Left lung (tissue), 4 donors: ENCODE measurements at regions not wholly inside any gene's neighbourhood (a gene's known extent, or its start where the extent isn't known, plus 50 kb on each side); places are given as distances from the start of the nearest gene placed in this dataset.

Source experiments
- ATAC-seq: fragments of 200-7000 bp; cut with Tn5 transposase; one replicate; pipeline ENCODE4 v1.9.1; 2020; ENCODE audit warnings: moderate library complexity
- DNase-seq, 4 donors: peaks; one replicate each; pipeline ENCODE4 v3.0.0-alpha.2; 2013 to 2020
- H3K27ac ChIP-seq, 2 donors: fragments of 200-600 bp; sonication (generic) in 1 of 2; one replicate each; pipeline versions ENCODE4 v1.5.0 to v1.8.0; 2020 to 2021
- H3K27me3 ChIP-seq, 2 donors: fragments of 200-600 bp; sonication (generic) in 1 of 2; one replicate each; pipeline versions ENCODE4 v1.5.0 to v1.8.0; 2020 to 2021
- H3K36me3 ChIP-seq, 2 donors: fragments of 200-600 bp; sonication (generic) in 1 of 2; one replicate each; pipeline versions ENCODE4 v1.5.0 to v1.8.0; 2020 to 2021
- H3K4me1 ChIP-seq, 2 donors: fragments of 200-600 bp; one replicate each; pipeline ENCODE4 v1.8.0; 2021
- H3K4me3 ChIP-seq, 2 donors: fragments of 200-600 bp; sonication (generic) in 1 of 2; one replicate each; pipeline versions ENCODE4 v1.5.0 to v1.8.0; 2020 to 2021; ENCODE audit warnings: mild to moderate bottlenecking in 1 of 2
- H3K9me3 ChIP-seq, 2 donors: fragments of 200-600 bp; sonication (generic) in 1 of 2; one replicate each; pipeline versions ENCODE4 v1.5.0 to v1.8.0; 2020 to 2021
- intact Hi-C, 2 donors: fragments of 100-400 bp; cut with DNase I; formaldehyde crosslinking; loops; one replicate each; pipeline versions ENCODE4 v1.11.2 to v1.14.2; 2022
- TF ChIP-seq, protein P1 (sequence below), 2 donors: fragments of 200-600 bp; sonication (generic) in 1 of 2; IDR thresholded peaks; one replicate each; pipeline versions ENCODE4 v1.5.0 to v1.8.0; 2021; ENCODE audit warnings: antibody characterized with exemption in 2 of 2
- donor health status: DM: no; HTN: yes; CAD: no.
- donor health status: DM: no; HTN: no; CAD: no.

GRCh38 chr10:120666308-120666707, 184.9 kb upstream of the WDR11 start:
- intact Hi-C loops = no loop called here
- DNase-seq = no peak

DNA sequence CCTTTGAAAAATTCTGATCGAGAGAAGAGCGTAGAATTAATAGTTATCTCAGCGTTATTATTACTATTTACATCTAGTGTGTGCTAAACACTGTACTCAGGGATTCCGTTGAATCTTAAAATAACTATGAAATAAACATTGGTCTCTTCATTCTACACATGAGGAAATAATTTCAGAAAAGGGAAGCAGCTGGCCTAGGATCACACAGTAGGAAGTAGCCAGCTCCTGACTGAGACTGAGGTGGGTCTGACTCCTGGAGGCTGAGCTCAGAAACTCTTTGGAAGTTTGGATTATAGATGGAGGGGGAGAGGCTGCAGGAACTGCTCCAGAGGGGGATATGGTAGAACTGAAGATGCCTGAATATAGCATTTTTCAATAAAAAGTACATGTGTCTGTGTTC, 183.9 kb upstream of the WDR11 start:
- Histone ChIP-seq H3K4me1 (no peaks in the 10 kb centered on the region), H3K9me3 (no peaks in the 10 kb centered on the region), H3K27me3 (no peaks in the 10 kb centered on the region), H3K36me3 (no peaks in the 10 kb centered on the region), H3K4me3 (no peak overlapping the region), H3K27ac (no peak overlapping the region)
- no peak for ATAC-seq
- DNase-seq = no peak
- intact Hi-C loops = no loop called here
- TF ChIP-seq, protein P1, sequence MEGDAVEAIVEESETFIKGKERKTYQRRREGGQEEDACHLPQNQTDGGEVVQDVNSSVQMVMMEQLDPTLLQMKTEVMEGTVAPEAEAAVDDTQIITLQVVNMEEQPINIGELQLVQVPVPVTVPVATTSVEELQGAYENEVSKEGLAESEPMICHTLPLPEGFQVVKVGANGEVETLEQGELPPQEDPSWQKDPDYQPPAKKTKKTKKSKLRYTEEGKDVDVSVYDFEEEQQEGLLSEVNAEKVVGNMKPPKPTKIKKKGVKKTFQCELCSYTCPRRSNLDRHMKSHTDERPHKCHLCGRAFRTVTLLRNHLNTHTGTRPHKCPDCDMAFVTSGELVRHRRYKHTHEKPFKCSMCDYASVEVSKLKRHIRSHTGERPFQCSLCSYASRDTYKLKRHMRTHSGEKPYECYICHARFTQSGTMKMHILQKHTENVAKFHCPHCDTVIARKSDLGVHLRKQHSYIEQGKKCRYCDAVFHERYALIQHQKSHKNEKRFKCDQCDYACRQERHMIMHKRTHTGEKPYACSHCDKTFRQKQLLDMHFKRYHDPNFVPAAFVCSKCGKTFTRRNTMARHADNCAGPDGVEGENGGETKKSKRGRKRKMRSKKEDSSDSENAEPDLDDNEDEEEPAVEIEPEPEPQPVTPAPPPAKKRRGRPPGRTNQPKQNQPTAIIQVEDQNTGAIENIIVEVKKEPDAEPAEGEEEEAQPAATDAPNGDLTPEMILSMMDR (IDR thresholded peaks at IDR 0.05) = no peak

More at GRCh38 chr10:120666308-120666707, 184.9 kb upstream of the WDR11 start:
- ATAC-seq = no peak
- H3K4me1 ChIP-seq = no peaks in the 10 kb centered on the region
- H3K9me3 ChIP-seq = no peaks in the 10 kb centered on the region
- TF ChIP-seq, protein P1 (IDR thresholded peaks at IDR 0.05) = no peak
- H3K27ac ChIP-seq = no peak overlapping the region
- H3K4me3 ChIP-seq = no peak overlapping the region
- H3K27me3 ChIP-seq = no peaks in the 10 kb centered on the region
- H3K36me3 ChIP-seq = no peaks in the 10 kb centered on the region

DNA sequence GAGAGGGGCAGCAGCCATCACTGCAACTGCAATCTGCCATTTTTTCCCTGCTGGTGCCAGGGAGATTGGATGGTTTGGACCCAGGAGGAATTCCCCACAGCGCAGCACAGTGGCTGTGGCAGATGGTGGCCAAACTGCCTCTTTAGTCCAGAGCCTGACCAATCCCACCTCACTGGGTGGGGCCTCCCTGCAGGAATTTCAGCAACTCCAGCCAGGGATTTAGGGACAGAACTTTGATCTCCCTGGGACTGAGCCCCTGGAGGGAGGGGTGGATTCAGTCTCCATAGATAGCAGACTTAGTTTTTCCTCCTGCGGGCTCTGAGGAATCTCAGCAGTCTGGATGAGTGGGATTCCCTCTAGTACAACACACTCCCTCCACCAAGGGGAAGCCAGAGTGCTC, 179.7 kb upstream of the WDR11 start:
- Histone ChIP-seq H3K9me3 (peaks cover 0 to 7% of the 10 kb centered on the region in 2 donors), H3K27me3 (no peaks in the 10 kb centered on the region), H3K4me3 (no peak overlapping the region), H3K4me1 (no peaks in the 10 kb centered on the region), H3K36me3 (no peaks in the 10 kb centered on the region), H3K27ac (no peak overlapping the region)
- DNase-seq = no peak
- TF ChIP-seq, protein P1 (IDR thresholded peaks at IDR 0.05) = no peak
- no peak for ATAC-seq
- intact Hi-C loops = no loop called here

DNA sequence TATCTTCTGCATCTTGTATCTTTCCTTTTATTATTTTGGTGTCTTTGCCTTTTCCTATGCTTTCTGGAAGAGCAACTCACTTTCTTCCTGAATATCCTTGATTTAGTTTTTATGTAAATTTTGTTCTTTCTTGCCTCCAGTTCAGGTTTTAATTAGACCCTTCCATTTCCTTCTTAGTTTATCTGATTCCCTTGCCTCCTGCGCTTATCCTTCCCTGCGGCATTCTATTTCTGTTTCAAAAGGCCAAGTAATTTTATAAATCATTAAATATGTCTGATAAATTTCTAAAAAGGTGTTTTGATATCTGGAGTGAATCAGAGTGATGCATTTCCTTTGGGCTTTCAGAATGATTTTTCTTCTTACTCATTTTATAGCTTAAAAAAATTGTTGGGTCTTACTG, 167.7 kb upstream of the WDR11 start:
- Histone ChIP-seq H3K4me1 (no peaks in the 10 kb centered on the region), H3K27ac (no peak overlapping the region), H3K4me3 (no peak overlapping the region), H3K36me3 (no peaks in the 10 kb centered on the region), H3K27me3 (no peaks in the 10 kb centered on the region), H3K9me3 (peaks cover 0 to 7% of the 10 kb centered on the region in 2 donors)
- no peak for DNase-seq
- intact Hi-C loops = no loop called here
- TF ChIP-seq, protein P1 (IDR thresholded peaks at IDR 0.05) = no peak
- ATAC-seq = no peak

DNA sequence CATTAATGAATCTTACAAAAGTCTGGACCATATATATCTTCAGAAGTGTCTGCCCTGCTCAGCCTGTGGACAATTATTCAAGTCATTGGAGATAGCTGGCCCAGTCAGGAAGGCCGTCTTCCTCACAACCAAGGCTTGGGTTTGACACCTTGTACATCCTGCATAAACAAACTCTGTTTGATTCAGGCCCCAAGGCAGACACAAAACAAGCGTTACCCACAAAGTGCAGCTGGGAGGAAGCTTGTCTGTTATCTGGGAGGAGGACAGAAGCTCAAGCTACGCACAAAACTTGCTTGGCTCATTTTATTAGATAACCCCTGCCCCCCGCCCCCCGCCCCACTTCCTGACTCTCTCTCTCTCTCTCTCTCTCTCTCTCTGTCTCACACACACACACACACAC, 166.9 kb upstream of the WDR11 start:
- DNase-seq (no peak), ATAC-seq (no peak)
- Histone ChIP-seq H3K27ac (no peak overlapping the region), H3K27me3 (no peaks in the 10 kb centered on the region), H3K9me3 (no peaks in the 10 kb centered on the region), H3K4me3 (no peak overlapping the region), H3K36me3 (no peaks in the 10 kb centered on the region), H3K4me1 (no peaks in the 10 kb centered on the region)
- intact Hi-C loops = no loop called here
- TF ChIP-seq, protein P1 (IDR thresholded peaks at IDR 0.05) = no peak
